HepG2 (cell line): ENCODE measurements at regions not wholly inside any gene's neighbourhood (a gene's known extent, or its start where the extent isn't known, plus 50 kb on each side); places are given as distances from the start of the nearest gene placed in this dataset.

Experiments used
- ATAC-seq: fragments of 200-7000 bp; cut with Tn5 transposase; 3 replicates; pipeline ENCODE4 v1.9.1; 2020; ENCODE audit warnings: mild to moderate bottlenecking, moderate library complexity
- BruUV-seq: library from RNA; stranded (reverse); fragments of 400-500 nt; replicated peaks from 2 replicates; lab custom pipeline; 2021; lab: Mats Ljungman, UMichigan
- CTCF ChIA-PET: fragments of 300-600 bp; formaldehyde crosslinking; extraction: SDS; loops from one replicate; lab custom pipeline; 2021; ENCODE audit warnings: low total read pairs, inconsistent platforms, low intra/inter-chr PET ratio; lab: Yijun Ruan, JAX
- POLR2A ChIA-PET: fragments of 350-600 bp; sonication (Branson Sonifier 250); formaldehyde crosslinking; loops from one replicate; lab custom pipeline; 2020; ENCODE audit warnings: antibody characterized with exemption, inconsistent platforms; lab: Yijun Ruan, JAX
- DNase-seq: peaks from one replicate; pipeline ENCODE4 v3.0.0-alpha.2; 2015; ENCODE audit warnings: low spot score
- FAIRE-seq: peaks from 3 replicates; lab custom pipeline; 2011; peaks lifted over from hg19 to GRCh38; lab: Jason Lieb, UNC
- H2AFZ ChIP-seq: one replicate; pipeline ENCODE4 v1.6.1; 2011; ENCODE audit warnings: low read length, inconsistent platforms
- H3K27ac ChIP-seq: fragments of 300-600 bp; 3 replicates; pipeline ENCODE4 v1.8.0; 2011; ENCODE audit warnings: mixed run types, mild to moderate bottlenecking, mixed read lengths, low read length, inconsistent platforms; ENCODE audit not compliant: insufficient read depth; ENCODE audit errors: extremely low read length
- H3K27me3 ChIP-seq, 2 experiments: fragments of 200-600 bp in 1 of 2; 2 replicates in 1 of 2; 3 replicates in 1 of 2; pipeline versions ENCODE4 v1.6.0 to v1.8.0; 2011; ENCODE audit warnings: low read length in 2 of 2, mild to moderate bottlenecking in 2 of 2, moderate library complexity in 2 of 2, inconsistent platforms in 1 of 2; ENCODE audit not compliant: insufficient read depth in 2 of 2, control insufficient read depth in 1 of 2
- H3K36me3 ChIP-seq, 2 experiments: fragments of 200-600 bp in 1 of 2; replicated peaks in 1 of 2; 2 replicates in 1 of 2; 3 replicates in 1 of 2; pipeline versions ENCODE4 v1.5.1 to v1.8.0; 2011; ENCODE audit warnings: low read length in 2 of 2, inconsistent platforms in 1 of 2; ENCODE audit not compliant: insufficient read depth in 2 of 2, control insufficient read depth in 1 of 2
- H3K4me1 ChIP-seq: 2 replicates; pipeline ENCODE4 v1.5.1; 2012; ENCODE audit warnings: low read length, inconsistent platforms; ENCODE audit not compliant: insufficient read depth
- H3K4me2 ChIP-seq: 2 replicates; pipeline ENCODE4 v1.6.0; 2011; ENCODE audit warnings: low read depth, low read length, inconsistent platforms
- H3K4me3 ChIP-seq, 3 experiments: fragments of 200-600 bp in 1 of 3; sonication (generic), shearing (Covaris generic) in 1 of 3; replicated peaks in 1 of 3; 2 replicates each; pipeline ENCODE4 v1.5.1; 2011 to 2016; ENCODE audit warnings: low read length in 3 of 3, inconsistent platforms in 2 of 3, low read depth in 2 of 3, mild to moderate bottlenecking in 2 of 3, control low read depth in 1 of 3, mixed read lengths in 1 of 3; ENCODE audit not compliant: insufficient read depth in 1 of 3
- H3K79me2 ChIP-seq: one replicate; pipeline ENCODE4 v1.6.1; 2011; ENCODE audit warnings: low read length, inconsistent platforms; ENCODE audit not compliant: insufficient read depth
- H3K9ac ChIP-seq: 2 replicates; pipeline ENCODE4 v1.6.0; 2011; ENCODE audit warnings: mild to moderate bottlenecking, low read depth, low read length, inconsistent platforms; ENCODE audit not compliant: insufficient read depth
- H3K9me3 ChIP-seq: 2 replicates; pipeline ENCODE4 v1.5.1; 2012; ENCODE audit warnings: mild to moderate bottlenecking, low read length
- H4K20me1 ChIP-seq: 2 replicates; pipeline ENCODE4 v1.6.0; 2011; ENCODE audit warnings: inconsistent platforms, mild to moderate bottlenecking, low read length, moderate library complexity; ENCODE audit not compliant: insufficient read depth
- CREB1 ChIP-seq, 2 experiments: fragments of 450-650 bp in 1 of 2; IDR thresholded peaks; 2 replicates each; pipeline ENCODE4 v1.6.1; 2016 to 2017; ENCODE audit warnings: control low read depth in 1 of 2, mild to moderate bottlenecking in 1 of 2, missing compliant biosample characterization in 1 of 2, missing genetic modification characterization in 1 of 2
- HMGXB3 ChIP-seq: sonication (generic); formaldehyde crosslinking; IDR thresholded peaks from 2 replicates; pipeline ENCODE4 v1.4.0; 2020; ENCODE audit warnings: missing genetic modification reagents, borderline replicate concordance
- HNF4A ChIP-seq: sonication (generic); formaldehyde crosslinking; IDR thresholded peaks from 2 replicates; pipeline ENCODE4 v1.4.0; 2020; ENCODE audit warnings: missing genetic modification reagents
- MAX ChIP-seq: IDR thresholded peaks from 2 replicates; pipeline ENCODE4 v1.6.1; 2012; ENCODE audit warnings: inconsistent platforms
- NCOA2 ChIP-seq: sonication (generic); formaldehyde crosslinking; IDR thresholded peaks from 2 replicates; pipeline ENCODE4 v1.8.0; 2022; ENCODE audit warnings: inconsistent platforms
- RARA ChIP-seq: IDR thresholded peaks from 2 replicates; pipeline ENCODE4 v1.6.1; 2016; ENCODE audit warnings: missing genetic modification reagents, missing compliant biosample characterization
- RFX1 ChIP-seq: fragments of 450-650 bp; IDR thresholded peaks from 2 replicates; pipeline ENCODE4 v1.6.1; 2017
- SOX13 ChIP-seq, 3 experiments: fragments of 450-650 bp in 1 of 3; sonication (generic) in 1 of 3; formaldehyde crosslinking in 1 of 3; IDR thresholded peaks in 2 of 3; conservative IDR thresholded peaks in 1 of 3; 2 replicates each; pipeline versions ENCODE4 v1.5.0 to v1.6.1; 2016 to 2020; ENCODE audit warnings: antibody characterized with exemption in 1 of 3, mild to moderate bottlenecking in 1 of 3, missing compliant biosample characterization in 1 of 3, missing genetic modification reagents in 1 of 3, moderate library complexity in 1 of 3
- SOX6 ChIP-seq, 2 experiments: fragments of 450-650 bp in 1 of 2; sonication (generic) in 1 of 2; formaldehyde crosslinking in 1 of 2; IDR thresholded peaks; 2 replicates each; pipeline versions ENCODE4 v1.4.0 to v1.6.1; 2017 to 2020; ENCODE audit warnings: antibody characterized with exemption in 1 of 2, mild to moderate bottlenecking in 1 of 2, missing genetic modification reagents in 1 of 2
- TCF7 ChIP-seq: sonication (generic); IDR thresholded peaks from 2 replicates; pipeline ENCODE4 v1.6.1; 2016; ENCODE audit warnings: antibody characterized with exemption, low read depth
- WGBS: methylation state at CpG from one replicate; pipeline ENCODE4 v1.1.6; 2017; ENCODE audit warnings: low lambda C conversion rate; 5-methylcytosine and 5-hydroxymethylcytosine counted together
- in situ Hi-C: cut with HindIII; loops from 2 replicates; pipeline ENCODE4 v1.10.0; 2017; ENCODE audit warnings: low pct_unique_long_range_greater_than_20kb; ENCODE audit not compliant: extremely low pct_ligation_motif_present
- intact Hi-C: fragments of 100-400 bp; cut with micrococcal nuclease; formaldehyde crosslinking; loops from one replicate; pipeline ENCODE4 v1.10.0; 2022; ENCODE audit not compliant: unreplicated experiment
- TF ChIP-seq, protein P1 (sequence below): sonication (generic); formaldehyde crosslinking; conservative IDR thresholded peaks from 2 replicates; pipeline ENCODE4 v1.4.0; 2020; ENCODE audit warnings: missing genetic modification reagents
- TF ChIP-seq, protein P2 (sequence below): IDR thresholded peaks from 2 replicates; pipeline ENCODE4 v1.4.0; 2020; ENCODE audit warnings: mild to moderate bottlenecking, missing genetic modification reagents
- TF ChIP-seq, protein P3 (sequence below): IDR thresholded peaks from 2 replicates; pipeline ENCODE4 v1.6.1; 2016; ENCODE audit warnings: low read depth, borderline replicate concordance

DNA sequence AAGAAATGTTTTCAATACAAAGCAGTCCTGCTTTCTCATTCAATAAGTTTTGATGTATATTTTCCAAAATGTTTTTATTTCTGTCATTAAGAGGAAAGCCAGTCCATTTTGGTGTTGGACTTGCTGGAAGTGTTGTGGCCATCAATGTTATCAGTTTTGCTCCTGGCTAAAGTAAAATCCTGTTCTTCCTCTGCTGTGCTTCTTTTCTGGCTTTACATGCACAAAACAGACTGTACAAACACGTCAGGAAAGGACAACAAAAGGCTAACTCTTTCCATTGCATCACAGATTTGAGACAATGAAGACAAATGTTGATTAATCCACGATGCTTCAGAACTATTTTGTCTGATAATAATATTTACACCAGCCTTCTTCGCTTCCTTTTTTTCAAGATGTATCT is 735.4 kb downstream of the LTN1 start:
- no TSS peak for BruUV-seq
- H4K20me1 ChIP-seq: no peaks in the 10 kb centered on the region
- 24% methylated on average over 3 of the region's 3 CpGs for WGBS
- no peak overlapping the region for H2AFZ ChIP-seq
- H3K27me3 ChIP-seq: no peaks in the 10 kb centered on the region
- H3K9me3 ChIP-seq: peaks cover 60% of the 10 kb centered on the region
- H3K9ac ChIP-seq: peak overlapping the region; percentile 51
- peak overlapping the region; percentile 84 for H3K27ac ChIP-seq
- no peaks in the 10 kb centered on the region for H3K36me3 ChIP-seq
- DNase-seq (peak; percentile 48), ATAC-seq (no peak), FAIRE-seq (no peak)
- H3K4me1 ChIP-seq: peaks cover 36% of the 10 kb centered on the region
- H3K79me2 ChIP-seq: no peaks in the 10 kb centered on the region
- in situ Hi-C loops: no loop called here
- no peak overlapping the region; a peak in 1 of 6 replicates for H3K4me3 ChIP-seq
- POLR2A ChIA-PET: no interaction called here
- CTCF ChIA-PET: no interaction called here
- no peak overlapping the region; the same call in 1 of the 2 replicates for H3K4me2 ChIP-seq
- intact Hi-C loops: no loop called here
- TF ChIP-seq, protein P1, sequence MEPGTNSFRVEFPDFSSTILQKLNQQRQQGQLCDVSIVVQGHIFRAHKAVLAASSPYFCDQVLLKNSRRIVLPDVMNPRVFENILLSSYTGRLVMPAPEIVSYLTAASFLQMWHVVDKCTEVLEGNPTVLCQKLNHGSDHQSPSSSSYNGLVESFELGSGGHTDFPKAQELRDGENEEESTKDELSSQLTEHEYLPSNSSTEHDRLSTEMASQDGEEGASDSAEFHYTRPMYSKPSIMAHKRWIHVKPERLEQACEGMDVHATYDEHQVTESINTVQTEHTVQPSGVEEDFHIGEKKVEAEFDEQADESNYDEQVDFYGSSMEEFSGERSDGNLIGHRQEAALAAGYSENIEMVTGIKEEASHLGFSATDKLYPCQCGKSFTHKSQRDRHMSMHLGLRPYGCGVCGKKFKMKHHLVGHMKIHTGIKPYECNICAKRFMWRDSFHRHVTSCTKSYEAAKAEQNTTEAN (CRISPR knock-in tag): no peak
- TF ChIP-seq, protein P2, sequence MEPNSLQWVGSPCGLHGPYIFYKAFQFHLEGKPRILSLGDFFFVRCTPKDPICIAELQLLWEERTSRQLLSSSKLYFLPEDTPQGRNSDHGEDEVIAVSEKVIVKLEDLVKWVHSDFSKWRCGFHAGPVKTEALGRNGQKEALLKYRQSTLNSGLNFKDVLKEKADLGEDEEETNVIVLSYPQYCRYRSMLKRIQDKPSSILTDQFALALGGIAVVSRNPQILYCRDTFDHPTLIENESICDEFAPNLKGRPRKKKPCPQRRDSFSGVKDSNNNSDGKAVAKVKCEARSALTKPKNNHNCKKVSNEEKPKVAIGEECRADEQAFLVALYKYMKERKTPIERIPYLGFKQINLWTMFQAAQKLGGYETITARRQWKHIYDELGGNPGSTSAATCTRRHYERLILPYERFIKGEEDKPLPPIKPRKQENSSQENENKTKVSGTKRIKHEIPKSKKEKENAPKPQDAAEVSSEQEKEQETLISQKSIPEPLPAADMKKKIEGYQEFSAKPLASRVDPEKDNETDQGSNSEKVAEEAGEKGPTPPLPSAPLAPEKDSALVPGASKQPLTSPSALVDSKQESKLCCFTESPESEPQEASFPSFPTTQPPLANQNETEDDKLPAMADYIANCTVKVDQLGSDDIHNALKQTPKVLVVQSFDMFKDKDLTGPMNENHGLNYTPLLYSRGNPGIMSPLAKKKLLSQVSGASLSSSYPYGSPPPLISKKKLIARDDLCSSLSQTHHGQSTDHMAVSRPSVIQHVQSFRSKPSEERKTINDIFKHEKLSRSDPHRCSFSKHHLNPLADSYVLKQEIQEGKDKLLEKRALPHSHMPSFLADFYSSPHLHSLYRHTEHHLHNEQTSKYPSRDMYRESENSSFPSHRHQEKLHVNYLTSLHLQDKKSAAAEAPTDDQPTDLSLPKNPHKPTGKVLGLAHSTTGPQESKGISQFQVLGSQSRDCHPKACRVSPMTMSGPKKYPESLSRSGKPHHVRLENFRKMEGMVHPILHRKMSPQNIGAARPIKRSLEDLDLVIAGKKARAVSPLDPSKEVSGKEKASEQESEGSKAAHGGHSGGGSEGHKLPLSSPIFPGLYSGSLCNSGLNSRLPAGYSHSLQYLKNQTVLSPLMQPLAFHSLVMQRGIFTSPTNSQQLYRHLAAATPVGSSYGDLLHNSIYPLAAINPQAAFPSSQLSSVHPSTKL: peak; percentile 67
- TF ChIP-seq, protein P3, sequence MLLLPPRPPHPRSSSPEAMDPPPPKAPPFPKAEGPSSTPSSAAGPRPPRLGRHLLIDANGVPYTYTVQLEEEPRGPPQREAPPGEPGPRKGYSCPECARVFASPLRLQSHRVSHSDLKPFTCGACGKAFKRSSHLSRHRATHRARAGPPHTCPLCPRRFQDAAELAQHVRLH (CRISPR knock-in tag): no peak
- peak; percentile 44; the same call in 1 of the 2 replicates for TF ChIP-seq NCOA2 (CRISPR knock-in tag)
- peak; percentile 42; the same call in 1 of the 2 replicates for TF ChIP-seq RARA (CRISPR knock-in tag)
- no peak for TF ChIP-seq MAX
- no peak for TF ChIP-seq SOX6 (IDR thresholded peaks at IDR 0.05)
- peak; percentile 87 for TF ChIP-seq SOX6 (CRISPR knock-in tag; IDR thresholded peaks at IDR 0.05)
- TF ChIP-seq TCF7: no peak
- no peak for TF ChIP-seq HMGXB3 (CRISPR knock-in tag)
- no peak for TF ChIP-seq RFX1
- 0 out of 2 replicates have a peak, but pooled peaks have one; percentile 25 for TF ChIP-seq HNF4A (CRISPR knock-in tag)
- no peak for TF ChIP-seq SOX13 (IDR thresholded peaks at IDR 0.05)
- TF ChIP-seq SOX13 (CRISPR knock-in tag; conservative IDR thresholded peaks at IDR 0.05 in 1 of 2, IDR thresholded peaks at IDR 0.05 in 1 of 2): peak in 1 of 2 experiments; percentile 96; a peak in 2 of 4 replicates
- 0 out of 2 replicates have a peak, but pooled peaks have one; percentile 21 for TF ChIP-seq CREB1 (IDR thresholded peaks at IDR 0.05)
- peak; percentile 62; the same call in 1 of the 2 replicates for TF ChIP-seq CREB1 (CRISPR knock-in tag; IDR thresholded peaks at IDR 0.05)
